Testis (tissue), 2 donors: ENCODE measurements at regions not wholly inside any gene's neighbourhood (a gene's known extent, or its start where the extent isn't known, plus 50 kb on each side); places are given as distances from the start of the nearest gene placed in this dataset.

Experiments used
- POLR2A ChIP-seq: fragments of 450-650 bp; IDR thresholded peaks from one replicate; pipeline ENCODE4 v1.6.1; 2017; ENCODE audit warnings: antibody characterized with exemption, mild to moderate bottlenecking, moderate library complexity
- TF ChIP-seq, protein P1 (sequence below), 3 experiments: fragments of 450-650 bp in 2 of 3; fragments of 200-600 bp in 1 of 3; sonication (generic) in 1 of 3; IDR thresholded peaks; one replicate each; pipeline ENCODE4 v1.5.1; 2016 to 2019; ENCODE audit warnings: antibody characterized with exemption in 3 of 3, mild to moderate bottlenecking in 2 of 3, moderate library complexity in 1 of 3

GRCh38 chr18:70450426-70451253 is 161.8 kb downstream of the SOCS6 start:
- TF ChIP-seq, protein P1, sequence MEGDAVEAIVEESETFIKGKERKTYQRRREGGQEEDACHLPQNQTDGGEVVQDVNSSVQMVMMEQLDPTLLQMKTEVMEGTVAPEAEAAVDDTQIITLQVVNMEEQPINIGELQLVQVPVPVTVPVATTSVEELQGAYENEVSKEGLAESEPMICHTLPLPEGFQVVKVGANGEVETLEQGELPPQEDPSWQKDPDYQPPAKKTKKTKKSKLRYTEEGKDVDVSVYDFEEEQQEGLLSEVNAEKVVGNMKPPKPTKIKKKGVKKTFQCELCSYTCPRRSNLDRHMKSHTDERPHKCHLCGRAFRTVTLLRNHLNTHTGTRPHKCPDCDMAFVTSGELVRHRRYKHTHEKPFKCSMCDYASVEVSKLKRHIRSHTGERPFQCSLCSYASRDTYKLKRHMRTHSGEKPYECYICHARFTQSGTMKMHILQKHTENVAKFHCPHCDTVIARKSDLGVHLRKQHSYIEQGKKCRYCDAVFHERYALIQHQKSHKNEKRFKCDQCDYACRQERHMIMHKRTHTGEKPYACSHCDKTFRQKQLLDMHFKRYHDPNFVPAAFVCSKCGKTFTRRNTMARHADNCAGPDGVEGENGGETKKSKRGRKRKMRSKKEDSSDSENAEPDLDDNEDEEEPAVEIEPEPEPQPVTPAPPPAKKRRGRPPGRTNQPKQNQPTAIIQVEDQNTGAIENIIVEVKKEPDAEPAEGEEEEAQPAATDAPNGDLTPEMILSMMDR (IDR thresholded peaks at IDR 0.05): peak in 1 of 3 experiments; percentile 36
- TF ChIP-seq POLR2A: no peak
